GM21619 (cell line): ENCODE measurements at regions not wholly inside any gene's neighbourhood (a gene's known extent, or its start where the extent isn't known, plus 50 kb on each side); places are given as distances from the start of the nearest gene placed in this dataset.
A peak's percentile ranks its signal among the peaks of the same experiment; 100 is the strongest.
"Not testable (repeated sequence)": the region's sequence is repeated elsewhere in the genome, so short reads cannot be mapped to it uniquely, and the experiment has no call there.

Source experiments
- ATAC-seq: cut with Tn5 transposase; IDR thresholded peaks from one replicate; pipeline ENCODE4 v1.9.1; 2021; ENCODE audit not compliant: unreplicated experiment

GRCh38 chr13:89401264-89401675 lies 1730.1 kb downstream of the SLITRK5 start:
- ATAC-seq, result no peak

GRCh38 chr13:89402211-89402610 lies 1731.0 kb downstream of the SLITRK5 start:
- ATAC-seq, result no peak

DNA sequence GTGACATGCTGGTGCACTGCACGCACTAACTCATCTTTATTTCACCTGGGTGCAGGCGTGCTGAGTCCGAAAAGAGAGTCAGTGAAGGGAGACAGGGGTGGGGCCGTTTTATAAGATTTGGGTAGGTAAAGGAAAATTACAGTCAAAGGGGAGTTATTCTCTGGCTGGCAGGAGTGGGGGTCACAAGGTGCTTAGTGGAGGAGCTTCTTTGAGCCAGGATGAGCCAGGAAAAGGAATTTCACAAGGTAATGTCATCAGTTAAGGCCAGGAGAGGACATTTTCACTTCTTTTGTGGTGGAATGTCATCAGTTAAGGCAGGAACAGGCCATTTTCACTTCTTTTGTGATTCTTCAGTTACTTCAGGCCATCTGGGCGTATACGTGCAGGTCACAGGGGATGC lies 1734.9 kb downstream of the SLITRK5 start:
- not testable (repeated sequence) for ATAC-seq

GRCh38 chr13:89407357-89407756 lies 1736.2 kb downstream of the SLITRK5 start:
- no peak for ATAC-seq

- ATAC-seq, result no peak
These were observed 1761.8 kb downstream of the SLITRK5 start for GRCh38 chr13:89432997-89433396.

- not testable (repeated sequence) for ATAC-seq
These were observed 1763.5 kb downstream of the SLITRK5 start for GRCh38 chr13:89434624-89435023.

- ATAC-seq, result no peak
These were observed 1783.5 kb downstream of the SLITRK5 start for GRCh38 chr13:89454681-89455080.

- no peak for ATAC-seq
These were observed 1784.1 kb downstream of the SLITRK5 start for GRCh38 chr13:89455225-89455624.

GRCh38 chr13:89455741-89456140 lies 1784.6 kb downstream of the SLITRK5 start:
- ATAC-seq, result no peak

DNA sequence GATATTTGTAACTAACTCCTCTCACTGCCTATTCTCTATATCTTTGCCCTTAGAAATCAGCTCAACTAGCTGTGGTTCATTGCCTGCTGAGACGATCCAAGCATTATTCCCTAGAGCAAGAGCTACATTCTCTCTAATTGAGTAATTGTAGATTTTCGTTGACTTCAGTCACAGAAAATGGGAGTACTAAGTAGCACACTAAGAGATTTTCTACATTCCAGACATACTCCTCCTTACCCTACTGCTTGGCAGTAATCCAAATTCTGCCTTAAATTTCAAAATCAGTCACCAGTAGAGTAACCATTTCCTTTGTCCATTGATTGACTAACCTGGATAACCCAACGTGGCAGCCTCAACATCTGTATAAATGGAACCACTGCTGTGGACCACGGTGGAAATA lies 1786.8 kb downstream of the SLITRK5 start:
- ATAC-seq, result no peak

DNA sequence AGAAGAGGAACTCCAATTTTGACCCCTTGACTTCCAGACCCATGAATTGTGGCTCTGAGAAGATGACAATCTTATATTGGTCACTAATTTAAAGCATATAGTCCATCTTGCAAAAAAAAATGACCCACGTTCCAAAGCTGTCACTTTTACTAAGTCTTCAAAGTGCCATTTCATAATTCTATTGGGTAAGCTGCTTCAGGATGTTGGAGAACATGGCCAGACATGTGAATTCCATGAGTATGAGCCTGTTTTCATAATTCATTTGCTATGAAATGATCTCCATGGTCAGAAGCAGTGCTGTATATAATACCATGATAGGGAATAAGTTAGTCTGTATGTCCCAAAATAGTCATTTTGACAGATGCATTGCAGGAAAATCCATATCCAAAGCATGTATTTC lies 1787.3 kb downstream of the SLITRK5 start:
- ATAC-seq, result no peak

GRCh38 chr13:89460895-89461294 lies 1789.7 kb downstream of the SLITRK5 start:
- ATAC-seq, result not testable (repeated sequence)

GRCh38 chr13:89465366-89465765 lies 1794.2 kb downstream of the SLITRK5 start:
- ATAC-seq, result peak; percentile 69

DNA sequence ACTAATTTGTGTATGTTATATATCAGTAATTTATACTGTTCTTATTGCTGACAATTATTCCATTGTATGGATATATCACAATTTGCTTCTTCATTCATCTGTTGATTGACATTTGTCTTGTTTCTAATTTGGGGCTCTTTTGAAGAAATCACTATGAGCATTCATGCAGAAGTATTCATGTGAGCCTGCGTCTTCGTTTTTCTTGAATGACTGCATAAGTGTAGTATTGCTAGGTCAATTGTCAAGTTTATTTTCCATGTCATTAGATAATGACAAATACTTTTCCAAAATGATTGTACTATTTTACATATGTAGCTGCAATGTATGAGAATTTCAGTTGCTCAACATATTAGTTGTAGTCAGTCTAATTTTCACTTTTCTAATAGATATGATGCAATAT lies 1796.9 kb downstream of the SLITRK5 start:
- ATAC-seq, result no peak

- ATAC-seq, result no peak
These were observed 1799.7 kb downstream of the SLITRK5 start for GRCh38 chr13:89470901-89471300.

DNA sequence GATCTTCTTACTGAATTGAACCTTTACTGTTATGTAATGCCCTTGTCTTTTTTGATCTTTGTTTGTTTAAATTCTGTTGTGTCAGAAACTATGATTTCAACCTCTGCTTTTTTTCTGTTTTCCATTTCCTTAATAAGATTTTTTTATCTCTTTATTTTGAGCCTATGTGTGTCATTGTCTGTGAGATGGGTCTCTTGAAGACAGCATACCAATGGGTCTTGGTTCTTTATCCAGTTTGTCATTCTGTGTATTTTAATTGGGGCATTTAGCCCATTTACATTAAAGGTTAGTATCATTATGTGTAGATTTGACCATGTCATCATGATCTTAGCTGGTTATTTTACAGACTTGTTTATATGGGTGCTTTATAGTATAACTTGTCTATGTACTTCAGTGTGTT lies 1803.3 kb downstream of the SLITRK5 start:
- ATAC-seq, result no peak

DNA sequence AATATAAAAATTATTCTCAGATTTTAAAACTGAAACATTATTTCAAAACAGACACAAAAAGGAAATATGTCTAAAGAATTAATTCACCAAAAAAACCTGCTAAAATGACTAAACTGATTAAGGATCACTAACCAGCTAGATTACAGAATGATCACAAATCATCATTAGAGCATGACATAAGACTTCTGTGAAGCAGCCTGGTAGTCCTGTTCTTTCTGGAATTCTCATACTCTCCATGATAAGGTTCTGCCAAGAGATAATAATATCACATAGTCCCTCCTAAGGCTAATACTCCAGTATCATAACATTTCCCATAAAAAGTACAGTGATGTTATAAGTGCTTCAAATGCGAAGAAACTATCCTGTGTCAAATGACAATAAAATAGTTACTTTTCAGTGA lies 1814.9 kb downstream of the SLITRK5 start:
- no peak for ATAC-seq

DNA sequence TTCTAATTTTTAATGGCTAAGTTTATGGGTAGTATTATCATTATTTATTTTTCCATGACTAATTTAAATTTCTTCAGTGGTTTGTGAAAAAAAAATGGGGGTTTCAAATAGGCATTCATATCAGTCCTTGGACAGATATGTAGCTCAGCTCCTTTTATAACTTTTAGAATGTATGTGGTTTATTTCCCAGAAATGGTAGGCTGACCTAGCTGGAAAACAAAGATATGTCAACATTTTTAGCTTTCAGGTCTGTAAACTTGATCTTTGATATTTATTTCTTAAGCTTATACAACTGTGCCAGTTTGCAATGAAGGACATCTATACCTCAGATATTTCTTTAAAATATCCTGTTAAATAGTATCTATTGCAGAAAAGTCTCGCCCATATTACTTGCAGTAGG lies 1815.5 kb downstream of the SLITRK5 start:
- no peak for ATAC-seq

DNA sequence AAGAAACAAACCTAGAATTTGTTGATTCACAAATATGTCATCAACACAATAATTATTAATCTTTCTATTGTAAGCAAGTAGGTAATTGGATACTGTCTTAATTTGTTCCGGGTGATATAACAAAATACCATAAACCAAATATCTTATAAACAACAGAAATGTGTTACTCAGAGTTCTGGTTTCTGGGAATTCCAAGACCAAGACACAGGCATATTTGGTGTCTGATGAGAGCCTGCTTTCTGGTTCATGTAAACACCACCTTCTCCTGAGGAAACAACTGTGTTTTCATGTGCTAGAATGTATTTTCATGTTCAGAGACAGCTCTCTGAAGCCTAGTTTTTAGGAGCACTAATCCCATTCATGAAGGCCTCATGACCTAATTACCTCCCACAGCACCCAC lies 1819.5 kb downstream of the SLITRK5 start:
- no peak for ATAC-seq

- no peak for ATAC-seq
These were observed 1825.3 kb downstream of the SLITRK5 start for GRCh38 chr13:89496478-89496877.

DNA sequence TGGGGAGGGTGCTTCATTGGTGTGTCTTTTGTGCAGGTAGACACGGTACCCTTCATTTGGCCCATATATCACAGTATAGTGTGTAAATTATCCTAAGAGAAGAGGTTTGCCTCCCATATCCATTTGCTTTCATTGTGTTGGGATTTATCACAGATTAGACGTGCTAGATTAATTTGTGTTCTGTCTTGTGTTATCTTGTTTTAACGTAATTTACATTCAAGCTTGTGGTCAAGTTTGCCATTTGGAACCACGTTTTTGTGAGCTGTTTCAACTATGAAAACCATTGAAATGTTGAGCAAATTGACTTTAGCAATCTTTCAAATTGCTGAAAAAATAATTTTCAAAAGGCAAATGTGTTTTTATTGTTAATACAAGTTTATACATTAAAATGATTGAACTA lies 1826.5 kb downstream of the SLITRK5 start:
- no peak for ATAC-seq

- ATAC-seq, result no peak
These were observed 1831.1 kb downstream of the SLITRK5 start for GRCh38 chr13:89502286-89502685.

DNA sequence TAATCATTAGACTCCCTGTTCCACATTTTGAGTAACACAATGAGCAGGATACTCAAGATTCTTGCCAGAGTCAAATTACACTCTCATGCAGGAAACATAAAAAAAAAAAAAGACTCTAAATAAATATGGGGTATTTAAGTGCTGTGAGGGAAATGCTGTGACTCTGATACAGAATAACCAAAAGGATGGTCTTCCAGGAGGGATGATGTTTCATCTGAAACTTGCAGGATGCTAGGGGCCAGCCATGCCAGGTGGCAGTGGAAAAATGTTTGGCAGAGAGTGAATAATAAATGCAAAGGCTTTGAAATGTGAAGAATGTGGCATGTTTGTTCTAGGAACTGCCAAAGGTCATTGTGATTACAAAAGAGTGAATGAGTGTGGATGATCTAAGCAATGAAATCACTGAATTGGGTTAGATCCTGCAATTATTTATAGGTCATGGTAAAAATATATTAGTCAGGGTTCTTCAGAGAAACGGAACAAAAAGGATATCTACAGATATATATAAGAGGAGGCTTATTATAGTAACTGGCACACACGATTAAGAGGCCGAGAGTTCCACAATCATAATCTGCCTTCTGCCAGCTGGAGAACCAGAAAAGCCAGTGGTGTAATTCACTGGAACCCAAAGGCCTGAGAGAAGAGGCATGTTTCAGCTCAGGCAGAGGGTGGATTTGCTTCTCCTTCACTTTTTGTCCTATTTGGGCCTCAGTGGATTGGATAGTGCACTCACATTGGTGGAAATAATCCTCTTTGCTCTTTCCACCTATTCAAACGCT lies 1832.8 kb upstream of the MIR17HG start:
- ATAC-seq, result no peak
